ENCODE measurements at regions not wholly inside any gene's neighbourhood (a gene's known extent, or its start where the extent isn't known, plus 50 kb on each side); places are given as distances from the start of the nearest gene placed in this dataset.

- TF ChIP-seq REST (IDR thresholded peaks at IDR 0.05) (no peak), SP1 (IDR thresholded peaks at IDR 0.05) (no peak)
Observed at GRCh38 chr3:4228295-4228694, 74.9 kb upstream of the SETMAR start (continued).

GRCh38 chr3:4231041-4231440 lies 72.1 kb upstream of the SETMAR start:
- TF ChIP-seq JUND (IDR thresholded peaks at IDR 0.05) = no peak
- TF ChIP-seq CTCF (IDR thresholded peaks at IDR 0.05; ENCODE audit: low read depth, low read length, missing input control) = no peak
- TF ChIP-seq EGR1 (IDR thresholded peaks at IDR 0.05; ENCODE audit: low read depth in 2 of 2) = no peak
- no peak for TF ChIP-seq TAF1 (conservative IDR thresholded peaks at IDR 0.05)
- TF ChIP-seq RAD21 (IDR thresholded peaks at IDR 0.05) = no peak
- TF ChIP-seq RXRA (IDR thresholded peaks at IDR 0.05) = no peak
- TF ChIP-seq HNF4A (conservative IDR thresholded peaks at IDR 0.05) = no peak
- TF ChIP-seq MAX (IDR thresholded peaks at IDR 0.05) = no peak
- no peak for TF ChIP-seq ATF3 (IDR thresholded peaks at IDR 0.05)
- TF ChIP-seq NR2F2 (IDR thresholded peaks at IDR 0.05) = no peak
- 74% methylated on average over 4 of the region's 4 CpGs for WGBS
- H3K27ac ChIP-seq (ENCODE audit: low read depth in 1 of 2, low read length in 2 of 2) = no peak overlapping the region
- no peaks in the 10 kb centered on the region for H3K9me3 ChIP-seq (ENCODE audit: control insufficient read depth in 4 of 4, low read length in 3 of 4)
- no peaks in the 10 kb centered on the region for H3K36me3 ChIP-seq (ENCODE audit: control insufficient read depth in 4 of 4, insufficient read depth in 3 of 4, low read depth in 1 of 4, low read length in 3 of 4)
- H3K4me1 ChIP-seq (ENCODE audit: control insufficient read depth in 4 of 4, insufficient read depth in 4 of 4, low read length in 3 of 4) = no peaks in the 10 kb centered on the region
- no peak overlapping the region for H3K9ac ChIP-seq (ENCODE audit: low read depth in 1 of 2, low read length in 2 of 2)
- no peaks in the 10 kb centered on the region for H3K27me3 ChIP-seq (ENCODE audit: control insufficient read depth in 4 of 4, insufficient read depth in 4 of 4, low read length in 3 of 4)
- no peak overlapping the region for H3K4me3 ChIP-seq (ENCODE audit: low read depth in 1 of 3, low read length in 3 of 3)
- DNase-seq (ENCODE audit: low spot score) = no peak

GRCh38 chr3:4232798-4233197 lies 70.4 kb upstream of the SETMAR start:
- DNase-seq (ENCODE audit: low spot score) = no peak
- TF ChIP-seq YY1 (IDR thresholded peaks at IDR 0.05) = no peak
- no peak for TF ChIP-seq RAD21 (IDR thresholded peaks at IDR 0.05)
- no peak for TF ChIP-seq NR2F2 (IDR thresholded peaks at IDR 0.05)
- no peak for TF ChIP-seq RXRA (IDR thresholded peaks at IDR 0.05)
- TF ChIP-seq HNF4A (conservative IDR thresholded peaks at IDR 0.05) = no peak
- TF ChIP-seq SP1 (IDR thresholded peaks at IDR 0.05) = no peak

More at GRCh38 chr3:4232798-4233197, 70.4 kb upstream of the SETMAR start:
- Histone ChIP-seq H3K27ac (ENCODE audit: low read depth in 1 of 2, low read length in 2 of 2) (no peak overlapping the region), H3K9me3 (ENCODE audit: control insufficient read depth in 4 of 4, low read length in 3 of 4) (no peaks in the 10 kb centered on the region), H3K4me1 (ENCODE audit: control insufficient read depth in 4 of 4, insufficient read depth in 4 of 4, low read length in 3 of 4) (no peaks in the 10 kb centered on the region), H3K27me3 (ENCODE audit: control insufficient read depth in 4 of 4, insufficient read depth in 4 of 4, low read length in 3 of 4) (no peaks in the 10 kb centered on the region), H3K9ac (ENCODE audit: low read depth in 1 of 2, low read length in 2 of 2) (no peak overlapping the region), H3K36me3 (ENCODE audit: control insufficient read depth in 4 of 4, insufficient read depth in 3 of 4, low read depth in 1 of 4, low read length in 3 of 4) (no peaks in the 10 kb centered on the region), H3K4me3 (ENCODE audit: low read depth in 1 of 3, low read length in 3 of 3) (no peak overlapping the region)
- 72% methylated on average over 3 of the region's 3 CpGs for WGBS
